T-cell (primary cell): ENCODE measurements at regions not wholly inside any gene's neighbourhood (a gene's known extent, or its start where the extent isn't known, plus 50 kb on each side); places are given as distances from the start of the nearest gene placed in this dataset.

ENCODE experiments used
- ATAC-seq, 4 experiments: fragments of 200-7000 bp in 3 of 4; fragments of 150-1000 bp in 1 of 4; cut with Tn5 transposase; replicated peaks in 1 of 4; 1 replicate in 3 of 4; 2 replicates in 1 of 4; pipeline ENCODE4 v1.10.0; 2021; ENCODE audit warnings: moderate library complexity in 3 of 4, mild to moderate bottlenecking in 2 of 4, moderate number of reproducible peaks in 1 of 4
- CTCF ChIA-PET, 2 donors: fragments of 300-600 bp; sonication (Branson Sonifier 250); formaldehyde crosslinking; loops; one replicate each; lab custom pipeline; 2022; ENCODE audit warnings: antibody characterized with exemption in 2 of 2; lab: Charles Lee
- POLR2A ChIA-PET, 2 donors: fragments of 300-600 bp; sonication (Branson Sonifier 250); formaldehyde crosslinking; loops; one replicate each; lab custom pipeline; 2022; ENCODE audit warnings: antibody characterized with exemption in 2 of 2; lab: Charles Lee
- DNase-seq, 35 experiments: peaks; one replicate each; pipeline versions ENCODE4 v3.0.0 to v3.0.0-alpha.2; 2013 to 2023
- H3K27ac ChIP-seq: one replicate; pipeline ENCODE4 v1.5.1; 2013; ENCODE audit warnings: low read length
- H3K27me3 ChIP-seq, 2 experiments: replicated peaks in 1 of 2; 1 replicate in 1 of 2; 2 replicates in 1 of 2; pipeline versions ENCODE4 v1.6.1 to v1.7.0; 2013; ENCODE audit warnings: low read length in 1 of 2, mixed read lengths in 1 of 2; ENCODE audit not compliant: control insufficient read depth in 2 of 2, insufficient read depth in 2 of 2; ENCODE audit errors: extremely low read depth in 1 of 2
- H3K36me3 ChIP-seq, 2 donors: 1 replicate in 1 of 2; 2 replicates in 1 of 2; pipeline versions ENCODE4 v1.6.1 to v1.7.0; 2013; ENCODE audit warnings: low read length in 1 of 2; ENCODE audit not compliant: control insufficient read depth in 2 of 2, insufficient read depth in 1 of 2; ENCODE audit errors: extremely low read depth in 1 of 2
- H3K4me1 ChIP-seq, 2 experiments: 1 replicate in 1 of 2; 2 replicates in 1 of 2; pipeline versions ENCODE4 v1.6.1 to v1.7.0; 2013; ENCODE audit warnings: low read length in 2 of 2, mixed read lengths in 1 of 2; ENCODE audit not compliant: insufficient read depth in 2 of 2, control insufficient read depth in 1 of 2; ENCODE audit errors: extremely low read depth in 1 of 2
- H3K4me3 ChIP-seq, 2 donors: 1 replicate in 1 of 2; 2 replicates in 1 of 2; pipeline versions ENCODE4 v1.5.1 to v1.7.0; 2013; ENCODE audit warnings: mild to moderate bottlenecking in 2 of 2, low read length in 1 of 2, moderate library complexity in 1 of 2; ENCODE audit not compliant: control insufficient read depth in 1 of 2; ENCODE audit errors: extremely low read depth in 1 of 2
- H3K9me3 ChIP-seq: 2 replicates; pipeline ENCODE4 v1.7.0; 2013
- H3K27ac Mint-ChIP-seq, 2 donors: one replicate each; pipeline ENCODE4 v1.8.0; 2020 to 2021; ENCODE audit warnings: mild to moderate bottlenecking in 2 of 2, mixed read lengths in 2 of 2
- H3K27me3 Mint-ChIP-seq, 2 donors: one replicate each; pipeline ENCODE4 v1.8.0; 2021 to 2022; ENCODE audit warnings: mixed read lengths in 2 of 2
- H3K36me3 Mint-ChIP-seq: one replicate; pipeline ENCODE4 v1.8.0; 2021; ENCODE audit warnings: mixed read lengths
- H3K4me1 Mint-ChIP-seq, 3 donors: one replicate each; pipeline ENCODE4 v1.8.0; 2020 to 2022; ENCODE audit warnings: mixed read lengths in 3 of 3, mild to moderate bottlenecking in 1 of 3
- H3K4me3 Mint-ChIP-seq, 3 donors: one replicate each; pipeline ENCODE4 v1.8.0; 2020 to 2022; ENCODE audit warnings: mild to moderate bottlenecking in 3 of 3, mixed read lengths in 3 of 3, moderate library complexity in 3 of 3
- H3K9me3 Mint-ChIP-seq, 3 donors: one replicate each; pipeline ENCODE4 v1.8.0; 2020 to 2022; ENCODE audit warnings: mixed read lengths in 3 of 3
- WGBS: methylation state at CpG from one replicate; pipeline ENCODE4 v1.1.5; 2013; ENCODE audit warnings: missing lambda C conversion rate; ENCODE audit not compliant: insufficient coverage; 5-methylcytosine and 5-hydroxymethylcytosine counted together

DNA sequence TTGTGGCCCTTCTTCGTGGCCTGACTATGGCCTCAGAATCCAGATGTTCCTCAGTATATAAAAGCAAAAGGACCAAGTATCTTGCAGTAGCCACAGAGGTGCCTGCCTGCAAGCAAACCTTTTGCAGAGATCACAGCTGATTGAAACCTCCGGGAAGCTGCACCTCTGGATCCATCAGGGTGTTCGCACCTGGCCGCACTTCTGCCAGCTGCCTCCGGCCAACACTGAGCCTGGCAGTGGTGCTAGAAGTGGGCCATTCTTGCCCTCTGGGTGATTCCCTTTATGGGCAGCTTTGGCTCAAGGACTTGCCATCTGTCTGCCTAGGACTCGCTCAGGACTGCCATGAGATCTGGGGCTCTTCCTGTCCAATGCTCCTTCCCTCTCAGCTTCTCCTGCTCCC is 214.6 kb upstream of the ECI2 start:
- DNase-seq (no peak), ATAC-seq (no peak)
- H3K9me3 ChIP-seq = no peaks in the 10 kb centered on the region
- WGBS = 98% methylated on average over 6 of the region's 6 CpGs
- H3K4me3 ChIP-seq = no peak overlapping the region
- Mint-ChIP-seq H3K9me3 (no peaks in the 10 kb centered on the region), H3K4me3 (no peak overlapping the region), H3K27me3 (peaks cover 4 to 22% of the 10 kb centered on the region in 2 donors), H3K27ac (no peak overlapping the region), H3K36me3 (no peaks in the 10 kb centered on the region), H3K4me1 (no peaks in the 10 kb centered on the region)
- H3K36me3 ChIP-seq = no peaks in the 10 kb centered on the region
- H3K27ac ChIP-seq = no peak overlapping the region
- CTCF ChIA-PET = no interaction called here
- H3K27me3 ChIP-seq = peaks cover 0 to 10% of the 10 kb centered on the region in 2 experiments
- POLR2A ChIA-PET = no interaction called here
- H3K4me1 ChIP-seq = no peaks in the 10 kb centered on the region

DNA sequence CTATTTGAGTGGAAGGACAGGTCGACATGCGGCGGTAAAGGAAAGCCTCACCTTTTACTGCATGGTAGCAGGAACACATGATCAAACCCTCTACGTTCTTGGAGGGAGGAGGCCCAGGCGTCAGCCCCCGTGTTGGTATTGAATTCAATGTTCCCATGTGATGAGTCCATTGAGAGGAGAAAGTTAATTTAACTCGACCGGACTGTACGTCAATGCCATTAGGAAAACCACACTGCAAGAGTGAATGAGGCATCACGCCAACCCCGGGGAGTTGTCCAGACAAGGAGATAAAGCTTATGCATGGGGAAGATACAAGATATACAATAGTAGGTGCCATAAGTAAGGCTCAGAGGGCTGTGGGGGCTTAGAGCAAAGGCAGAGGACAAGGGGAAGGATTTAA is 213.9 kb upstream of the ECI2 start:
- Histone ChIP-seq H3K9me3 (no peaks in the 10 kb centered on the region), H3K4me3 (no peak overlapping the region), H3K27me3 (peaks cover 0 to 10% of the 10 kb centered on the region in 2 experiments), H3K27ac (no peak overlapping the region), H3K4me1 (no peaks in the 10 kb centered on the region), H3K36me3 (no peaks in the 10 kb centered on the region)
- ATAC-seq (no peak), DNase-seq (no peak)
- H3K4me3 Mint-ChIP-seq = no peak overlapping the region
- H3K27ac Mint-ChIP-seq = no peak overlapping the region
- peaks cover 4 to 22% of the 10 kb centered on the region in 2 donors for H3K27me3 Mint-ChIP-seq
- WGBS = 94% methylated on average over 6 of the region's 11 CpGs
- H3K4me1 Mint-ChIP-seq = no peaks in the 10 kb centered on the region
- H3K36me3 Mint-ChIP-seq = no peaks in the 10 kb centered on the region
- no peaks in the 10 kb centered on the region for H3K9me3 Mint-ChIP-seq
- ChIA-PET POLR2A (no interaction called here), CTCF (no interaction called here)

DNA sequence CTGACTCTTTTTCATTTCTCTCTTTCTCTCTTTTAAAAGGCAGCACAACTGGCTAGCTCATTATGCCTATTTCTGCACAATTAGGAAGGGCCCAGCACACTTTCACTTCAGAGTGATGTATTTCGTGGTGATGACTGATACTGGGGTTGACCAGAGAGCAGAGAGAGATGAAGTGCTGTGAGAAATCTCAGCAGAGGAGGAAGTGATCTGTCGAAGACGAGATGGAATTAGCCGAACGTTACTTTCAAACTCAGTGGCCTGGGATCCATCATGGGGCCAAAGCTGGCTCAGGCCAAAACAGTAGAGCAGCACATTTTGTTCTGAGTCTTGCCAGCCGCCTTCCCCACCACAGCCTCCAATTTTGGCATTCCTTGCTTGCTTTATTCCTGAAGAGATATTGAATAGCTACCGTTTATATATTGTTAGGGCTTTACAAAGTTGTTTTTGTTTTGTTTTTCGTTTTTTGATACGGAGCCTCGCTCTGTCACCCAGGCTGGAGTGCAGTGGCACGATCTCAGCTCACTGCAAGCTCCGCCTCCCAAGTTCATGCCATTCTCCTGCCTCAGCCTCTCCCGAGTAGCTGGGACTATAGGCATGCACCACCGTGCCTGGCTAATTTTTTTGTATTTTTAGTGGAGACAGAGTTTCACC is 213.2 kb upstream of the ECI2 start:
- H3K36me3 ChIP-seq = no peaks in the 10 kb centered on the region
- no peak overlapping the region for H3K27ac ChIP-seq
- H3K4me1 ChIP-seq = no peaks in the 10 kb centered on the region
- no peak overlapping the region for H3K27ac Mint-ChIP-seq
- WGBS = 84% methylated on average over 12 of the region's 14 CpGs
- H3K4me3 Mint-ChIP-seq = no peak overlapping the region
- H3K9me3 Mint-ChIP-seq = no peaks in the 10 kb centered on the region
- no peaks in the 10 kb centered on the region for H3K36me3 Mint-ChIP-seq
- H3K27me3 Mint-ChIP-seq = peaks cover 4 to 22% of the 10 kb centered on the region in 2 donors
- H3K27me3 ChIP-seq = peaks cover 0 to 11% of the 10 kb centered on the region in 2 experiments
- H3K4me1 Mint-ChIP-seq = no peaks in the 10 kb centered on the region
- H3K9me3 ChIP-seq = no peaks in the 10 kb centered on the region
- ATAC-seq (no peak), DNase-seq (no peak)
- H3K4me3 ChIP-seq = no peak overlapping the region
- ChIA-PET POLR2A (no interaction called here), CTCF (no interaction called here)

DNA sequence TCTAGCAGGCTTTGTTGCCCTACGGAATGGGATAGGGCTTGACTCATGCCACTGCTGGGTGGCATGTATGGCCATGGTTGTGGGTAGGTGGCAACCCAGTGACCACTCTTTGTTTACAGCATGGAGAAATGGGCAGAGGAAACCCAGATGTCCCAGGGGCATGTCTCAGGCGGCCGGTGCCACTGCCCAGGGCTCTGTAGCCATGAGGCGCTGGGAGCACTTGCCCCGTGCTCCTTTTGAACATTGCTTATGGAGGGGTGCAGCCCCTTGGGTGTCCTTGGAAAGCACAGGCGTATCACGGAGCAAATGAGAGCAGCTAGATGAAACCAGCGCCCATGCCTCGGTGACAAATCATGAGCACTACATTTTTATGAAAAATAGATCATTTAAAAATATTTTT is 212.5 kb upstream of the ECI2 start:
- ATAC-seq (no peak), DNase-seq (no peak)
- no peaks in the 10 kb centered on the region for H3K4me1 ChIP-seq
- no peak overlapping the region for H3K27ac ChIP-seq
- H3K27ac Mint-ChIP-seq = no peak overlapping the region
- ChIA-PET POLR2A (no interaction called here), CTCF (no interaction called here)
- H3K27me3 Mint-ChIP-seq = peaks cover 4 to 21% of the 10 kb centered on the region in 2 donors
- H3K4me3 ChIP-seq = no peak overlapping the region
- no peaks in the 10 kb centered on the region for H3K36me3 Mint-ChIP-seq
- no peaks in the 10 kb centered on the region for H3K36me3 ChIP-seq
- H3K4me3 Mint-ChIP-seq = no peak overlapping the region
- no peaks in the 10 kb centered on the region for H3K4me1 Mint-ChIP-seq
- peaks cover 0 to 13% of the 10 kb centered on the region in 2 experiments for H3K27me3 ChIP-seq
- no peaks in the 10 kb centered on the region for H3K9me3 ChIP-seq
- 80% methylated on average over 1 of the region's 9 CpGs for WGBS
- H3K9me3 Mint-ChIP-seq = no peaks in the 10 kb centered on the region

DNA sequence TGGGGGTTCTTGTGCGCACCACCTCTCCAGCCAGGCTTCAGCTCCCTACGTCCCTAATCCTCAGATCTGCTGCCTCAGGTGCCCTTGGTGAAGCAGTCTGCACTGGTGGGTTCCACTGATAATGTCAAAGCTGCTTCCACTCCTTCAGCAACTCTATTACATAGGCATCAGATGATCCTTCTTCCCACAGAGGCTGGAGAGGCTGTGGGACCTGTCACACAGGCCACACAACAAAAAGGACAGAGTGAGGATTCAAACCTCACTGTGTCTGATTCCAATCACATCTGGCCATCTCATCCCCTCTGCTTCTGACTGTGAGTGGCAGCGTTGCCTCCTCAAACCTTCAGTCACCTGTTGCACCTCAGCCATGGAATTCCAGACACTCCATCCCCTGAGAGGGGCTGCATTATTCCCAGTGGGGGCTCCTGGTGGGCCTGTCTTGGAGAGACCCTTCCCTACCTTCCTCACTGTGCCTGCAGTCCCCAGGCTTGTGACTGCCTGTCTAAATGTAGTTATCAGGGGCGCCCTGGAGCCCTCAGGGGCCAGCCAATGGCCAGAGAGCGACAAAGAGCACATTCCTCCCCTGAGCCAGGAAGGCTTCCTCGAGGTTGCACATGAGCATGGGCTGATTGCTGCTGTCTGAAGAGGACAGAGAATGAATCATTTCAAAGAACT is 211.4 kb upstream of the ECI2 start:
- Histone ChIP-seq H3K4me3 (no peak overlapping the region), H3K9me3 (no peaks in the 10 kb centered on the region), H3K36me3 (no peaks in the 10 kb centered on the region), H3K27ac (no peak overlapping the region), H3K4me1 (no peaks in the 10 kb centered on the region), H3K27me3 (peaks cover 0 to 10% of the 10 kb centered on the region in 2 experiments)
- Mint-ChIP-seq H3K27me3 (peaks cover 4 to 12% of the 10 kb centered on the region in 2 donors), H3K4me1 (no peaks in the 10 kb centered on the region), H3K9me3 (no peaks in the 10 kb centered on the region), H3K36me3 (no peaks in the 10 kb centered on the region), H3K4me3 (no peak overlapping the region), H3K27ac (no peak overlapping the region)
- CTCF ChIA-PET = no interaction called here
- DNase-seq (no peak), ATAC-seq (no peak)
- 75% methylated on average over 5 of the region's 6 CpGs for WGBS
- POLR2A ChIA-PET = no interaction called here

DNA sequence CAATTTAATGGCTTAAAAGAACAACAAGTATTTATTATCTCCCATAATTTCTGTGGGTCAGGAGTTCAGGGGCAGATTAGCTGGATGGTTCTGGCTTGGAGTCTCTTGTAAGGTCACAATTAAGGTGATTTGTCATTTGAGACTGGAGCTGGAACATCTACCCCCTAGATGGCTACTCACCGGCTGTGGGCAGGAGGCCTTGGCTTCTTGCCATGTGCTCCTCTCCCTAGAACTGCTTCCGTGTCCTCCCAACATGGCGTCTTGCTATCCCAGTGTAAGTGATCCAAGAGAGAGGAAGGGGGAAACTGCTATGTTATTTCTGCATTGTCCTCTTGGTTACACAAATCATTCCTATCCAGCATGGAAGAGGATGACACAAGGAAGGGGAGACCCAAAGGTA is 210.2 kb upstream of the ECI2 start:
- Histone ChIP-seq H3K27ac (no peak overlapping the region), H3K27me3 (peaks cover 0 to 8% of the 10 kb centered on the region in 2 experiments), H3K9me3 (no peaks in the 10 kb centered on the region), H3K4me1 (no peaks in the 10 kb centered on the region), H3K4me3 (no peak overlapping the region), H3K36me3 (no peaks in the 10 kb centered on the region)
- Mint-ChIP-seq H3K4me3 (no peak overlapping the region), H3K9me3 (no peaks in the 10 kb centered on the region), H3K27me3 (peaks cover 8 to 13% of the 10 kb centered on the region in 2 donors), H3K36me3 (no peaks in the 10 kb centered on the region), H3K27ac (no peak overlapping the region), H3K4me1 (no peaks in the 10 kb centered on the region)
- DNase-seq (no peak), ATAC-seq (no peak)
- ChIA-PET POLR2A (no interaction called here), CTCF (no interaction called here)
- WGBS = 100% methylated on average over 1 of the region's 3 CpGs
